Cardiac septum (tissue), 1 donor: ENCODE measurements at regions not wholly inside any gene's neighbourhood (a gene's known extent, or its start where the extent isn't known, plus 50 kb on each side); places are given as distances from the start of the nearest gene placed in this dataset.
"Not testable (repeated sequence)": the region's sequence is repeated elsewhere in the genome, so short reads cannot be mapped to it uniquely, and the experiment has no call there.

Source experiments
- DNase-seq: peaks from one replicate; pipeline ENCODE4 v3.0.0-alpha.2; 2020; ENCODE audit warnings: low spot score
- intact Hi-C: fragments of 100-400 bp; cut with DNase I; formaldehyde crosslinking; loops from one replicate; pipeline ENCODE4 v1.14.0; 2022
- donor health status: DM: no; HTN: no; CAD: no.

GRCh38 chr1:200496937-200497336 is 87.1 kb upstream of the ZNF281 start:
- DNase-seq: no peak

GRCh38 chr1:200495901-200496300 is 86.1 kb upstream of the ZNF281 start:
- intact Hi-C loops: no loop called here
- no peak for DNase-seq

More at GRCh38 chr1:200496937-200497336, 87.1 kb upstream of the ZNF281 start:
- intact Hi-C loops: no loop called here

GRCh38 chr1:200493344-200493743 is 83.5 kb upstream of the ZNF281 start:
- DNase-seq: no peak
- intact Hi-C loops: loop anchor here (5.0 kb wide), 1 partner anchor 806 kb away; no protein-coding TSS in a partner anchor

GRCh38 chr1:200491103-200491502 is 81.3 kb upstream of the ZNF281 start:
- no peak for DNase-seq
- intact Hi-C loops: loop anchor here (5.0 kb wide), 1 partner anchor 804 kb away; no protein-coding TSS in a partner anchor

GRCh38 chr1:200490183-200490582 is 80.3 kb upstream of the ZNF281 start:
- intact Hi-C loops: loop anchor here (5.0 kb wide), 1 partner anchor 803 kb away; no protein-coding TSS in a partner anchor
- no peak for DNase-seq

- intact Hi-C loops: loop anchor here (2.0 to 10.0 kb wide), 3 partner anchors 186 to 354 kb away; no protein-coding TSS in a partner anchor
- no peak for DNase-seq
Measured at GRCh38 chr1:200488375-200489165, 78.7 kb upstream of the ZNF281 start.

- no peak for DNase-seq
- intact Hi-C loops: loop anchor here (2.0 to 10.0 kb wide), 3 partner anchors 185 to 353 kb away; no protein-coding TSS in a partner anchor
Measured at GRCh38 chr1:200487650-200488049, 77.8 kb upstream of the ZNF281 start.

GRCh38 chr1:200486634-200487033 is 76.8 kb upstream of the ZNF281 start:
- DNase-seq: no peak
- intact Hi-C loops: loop anchor here (5.0 to 10.0 kb wide), 2 partner anchors 184 to 352 kb away; no protein-coding TSS in a partner anchor

GRCh38 chr1:200484438-200484946 is 74.7 kb upstream of the ZNF281 start:
- not testable (repeated sequence) for DNase-seq
- intact Hi-C loops: loop anchor here (10.0 kb wide), 1 partner anchor 350 kb away; no protein-coding TSS in a partner anchor

- intact Hi-C loops: loop anchor here (10.0 kb wide), 1 partner anchor 349 kb away; no protein-coding TSS in a partner anchor
- no peak for DNase-seq
Measured at GRCh38 chr1:200483491-200484143, 73.8 kb upstream of the ZNF281 start.

GRCh38 chr1:200480964-200481363 is 71.1 kb upstream of the ZNF281 start:
- intact Hi-C loops: loop anchor here (10.0 kb wide), 1 partner anchor 346 kb away; no protein-coding TSS in a partner anchor
- DNase-seq: no peak

- intact Hi-C loops: loop anchor here (10.0 kb wide), 1 partner anchor 345 kb away; no protein-coding TSS in a partner anchor
Measured at GRCh38 chr1:200479816-200480215, 70.0 kb upstream of the ZNF281 start.

GRCh38 chr1:200478945-200479558 is 69.2 kb upstream of the ZNF281 start:
- no peak for DNase-seq
- intact Hi-C loops: no loop called here

More at GRCh38 chr1:200479816-200480215, 70.0 kb upstream of the ZNF281 start:
- DNase-seq: no peak

GRCh38 chr1:200478239-200478623 is 68.4 kb upstream of the ZNF281 start:
- no peak for DNase-seq
- intact Hi-C loops: no loop called here

GRCh38 chr1:200474633-200475032 is 64.8 kb upstream of the ZNF281 start:
- no peak for DNase-seq
- intact Hi-C loops: no loop called here

- intact Hi-C loops: no loop called here
- DNase-seq: no peak
Measured at GRCh38 chr1:200473698-200474371, 64.0 kb upstream of the ZNF281 start.

GRCh38 chr1:200471739-200472138 is 61.9 kb upstream of the ZNF281 start:
- intact Hi-C loops: no loop called here
- no peak for DNase-seq

GRCh38 chr1:200468264-200469001 is 58.6 kb upstream of the ZNF281 start:
- no peak for DNase-seq
- intact Hi-C loops: no loop called here
